Heart right ventricle (tissue), 16 donors: ENCODE measurements at regions not wholly inside any gene's neighbourhood (a gene's known extent, or its start where the extent isn't known, plus 50 kb on each side); places are given as distances from the start of the nearest gene placed in this dataset.

Source experiments
- ATAC-seq, 8 donors: fragments of 200-7000 bp; cut with Tn5 transposase; one replicate each; pipeline ENCODE4 v1.9.1; 2020; ENCODE audit warnings: mild to moderate bottlenecking in 8 of 8, moderate library complexity in 8 of 8, moderate number of reproducible peaks in 1 of 8
- DNase-seq, 2 donors: peaks; one replicate each; pipeline ENCODE4 v3.0.0-alpha.2; 2020
- H3K27ac ChIP-seq, 10 donors: fragments of 200-600 bp; sonication (generic) in 2 of 10; one replicate each; pipeline versions ENCODE4 v1.5.0 to v1.8.0; 2020 to 2022; ENCODE audit warnings: mild to moderate bottlenecking in 3 of 10
- H3K27me3 ChIP-seq, 7 donors: fragments of 200-600 bp; one replicate each; pipeline ENCODE4 v1.8.0; 2021 to 2022; ENCODE audit warnings: mild to moderate bottlenecking in 2 of 7
- H3K36me3 ChIP-seq, 9 donors: fragments of 200-600 bp; sonication (generic) in 1 of 9; one replicate each; pipeline versions ENCODE4 v1.5.0 to v1.8.0; 2020 to 2022; ENCODE audit warnings: mild to moderate bottlenecking in 2 of 9
- H3K4me1 ChIP-seq, 9 donors: fragments of 200-600 bp; sonication (generic) in 1 of 9; one replicate each; pipeline versions ENCODE4 v1.5.0 to v1.8.0; 2020 to 2022; ENCODE audit warnings: mild to moderate bottlenecking in 4 of 9
- H3K4me3 ChIP-seq, 10 donors: fragments of 200-600 bp; sonication (generic) in 2 of 10; one replicate each; pipeline versions ENCODE4 v1.5.0 to v1.8.0; 2020 to 2022; ENCODE audit warnings: mild to moderate bottlenecking in 7 of 10, moderate library complexity in 2 of 10
- H3K9me3 ChIP-seq, 11 donors: fragments of 200-600 bp in 10 of 11; sonication (generic) in 2 of 11; one replicate each; pipeline versions ENCODE4 v1.5.0 to v1.8.0; 2013 to 2022; ENCODE audit warnings: mild to moderate bottlenecking in 2 of 11, control low read depth in 1 of 11, moderate library complexity in 1 of 11
- WGBS, 2 donors: extraction: QIAGEN DNeasy Blood & Tissue Kit; methylation state at CpG; one replicate each; pipeline ENCODE4 v1.1.7; 2013; ENCODE audit warnings: inconsistent platforms in 1 of 2; 5-methylcytosine and 5-hydroxymethylcytosine counted together
- intact Hi-C, 10 donors: fragments of 100-400 bp; cut with DNase I; formaldehyde crosslinking; loops; one replicate each; pipeline versions ENCODE4 v1.11.1 to v1.14.2; 2022
- TF ChIP-seq, protein P1 (sequence below), 9 donors: fragments of 200-600 bp; sonication (generic) in 2 of 9; IDR thresholded peaks; one replicate each; pipeline versions ENCODE4 v1.5.0 to v1.8.0; 2021 to 2022; ENCODE audit warnings: antibody characterized with exemption in 9 of 9, mild to moderate bottlenecking in 5 of 9, moderate library complexity in 1 of 9
- donor health status: Arrhythmogenic right ventricular cardiomyopathy.
- donor health status: ischemic (EF 13 %, LVEDD 7.1; RV severe dilation, severe dysfunction).
- donor health status: healthy with polysubstance abuse.
- donor health status: DM: no; HTN: yes; CAD: no.
- donor health status: DM: no; HTN: no; CAD: no.
- donor health status: ischemic (EF 25% LVEDD 6.9; RV normal size, moderate dysfunction).
- donor health status: ischemic (EF 25% LVEDD 5.7; RV mildly dilated, moderate dysfunction).
- donor health status: healthy.
- donor health status: DM: yes; HTN: yes; CAD: no.
- donor health status: Ischemic cardiomyopathy.
- donor health status: ischemic (EF 35%, LVEDD 5.7; RV mildly dilated, moderate dysfunction).
- donor health status: nonischemic (EF 11% LVEDD 7.7; RV severe dilation, severe dysfunction).
- donor health status: DM: yes; HTN: yes; CAD: no.
- donor health status: PGD.
- donor health status: ischemic (EF 29% LVEDD 5.4; RV normal size, mild dysfunction).
- donor health status: nonischemic (EF 23%, LVEDD 6.1; RV moderate dilation, normal function).

DNA sequence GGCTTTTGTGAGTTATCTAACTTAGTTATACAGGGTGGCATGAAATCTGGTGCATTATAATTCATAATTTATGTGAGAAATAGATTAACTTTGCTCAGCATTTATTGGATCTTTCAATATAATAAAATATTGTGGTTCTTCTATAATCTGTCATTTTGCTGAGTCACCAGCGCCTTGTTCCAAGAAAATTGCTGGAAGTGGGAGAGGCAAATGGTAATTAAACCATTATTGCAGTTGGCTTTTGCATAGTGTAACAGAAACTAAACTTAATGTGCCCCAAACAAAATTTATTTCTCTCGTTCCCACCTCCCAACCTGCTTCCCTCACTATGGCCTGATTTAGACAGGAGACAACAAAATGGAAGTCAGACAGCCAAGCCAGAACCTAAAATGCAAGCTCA lies 146.3 kb downstream of the GALR1 start:
- no peaks in the 10 kb centered on the region for H3K4me1 ChIP-seq
- peaks cover 0 to 3% (median 0%) of the 10 kb centered on the region in 7 donors for H3K27me3 ChIP-seq
- H3K9me3 ChIP-seq = peaks cover 0 to 8% (median 0%) of the 10 kb centered on the region in 11 donors
- DNase-seq = no peak
- WGBS, 2 donors = 69 to 74% methylated on average over 2 of the region's 2 CpGs
- H3K4me3 ChIP-seq = no peak overlapping the region
- no peak for ATAC-seq
- TF ChIP-seq, protein P1, sequence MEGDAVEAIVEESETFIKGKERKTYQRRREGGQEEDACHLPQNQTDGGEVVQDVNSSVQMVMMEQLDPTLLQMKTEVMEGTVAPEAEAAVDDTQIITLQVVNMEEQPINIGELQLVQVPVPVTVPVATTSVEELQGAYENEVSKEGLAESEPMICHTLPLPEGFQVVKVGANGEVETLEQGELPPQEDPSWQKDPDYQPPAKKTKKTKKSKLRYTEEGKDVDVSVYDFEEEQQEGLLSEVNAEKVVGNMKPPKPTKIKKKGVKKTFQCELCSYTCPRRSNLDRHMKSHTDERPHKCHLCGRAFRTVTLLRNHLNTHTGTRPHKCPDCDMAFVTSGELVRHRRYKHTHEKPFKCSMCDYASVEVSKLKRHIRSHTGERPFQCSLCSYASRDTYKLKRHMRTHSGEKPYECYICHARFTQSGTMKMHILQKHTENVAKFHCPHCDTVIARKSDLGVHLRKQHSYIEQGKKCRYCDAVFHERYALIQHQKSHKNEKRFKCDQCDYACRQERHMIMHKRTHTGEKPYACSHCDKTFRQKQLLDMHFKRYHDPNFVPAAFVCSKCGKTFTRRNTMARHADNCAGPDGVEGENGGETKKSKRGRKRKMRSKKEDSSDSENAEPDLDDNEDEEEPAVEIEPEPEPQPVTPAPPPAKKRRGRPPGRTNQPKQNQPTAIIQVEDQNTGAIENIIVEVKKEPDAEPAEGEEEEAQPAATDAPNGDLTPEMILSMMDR (IDR thresholded peaks at IDR 0.05) = no peak
- H3K27ac ChIP-seq = no peak overlapping the region
- intact Hi-C loops = no loop called here
- no peaks in the 10 kb centered on the region for H3K36me3 ChIP-seq

DNA sequence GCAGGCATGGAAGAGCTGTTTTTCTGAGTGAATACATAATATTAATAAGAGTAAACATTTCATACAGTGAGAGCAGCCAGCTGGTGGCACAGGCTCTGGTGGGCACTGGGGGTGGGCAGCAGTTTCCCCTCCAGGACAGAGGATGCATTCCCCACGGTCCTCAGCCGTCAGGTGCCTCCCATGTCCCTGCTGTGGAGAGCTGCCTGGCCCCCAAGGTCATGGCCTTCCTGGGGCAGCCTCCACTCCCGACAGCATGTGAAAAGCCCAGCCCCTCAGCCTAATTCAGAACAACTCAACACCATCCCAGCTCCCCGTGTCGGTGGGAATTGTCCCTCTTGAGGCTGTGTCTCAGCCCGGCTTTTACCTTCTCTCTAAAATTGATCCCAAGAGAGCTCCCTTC lies 147.4 kb downstream of the GALR1 start:
- TF ChIP-seq, protein P1 (IDR thresholded peaks at IDR 0.05) = no peak
- WGBS, 2 donors = 65 to 68% methylated on average over 6 of the region's 6 CpGs
- ATAC-seq = no peak
- peaks cover 0 to 3% (median 0%) of the 10 kb centered on the region in 7 donors for H3K27me3 ChIP-seq
- no peaks in the 10 kb centered on the region for H3K36me3 ChIP-seq
- no peak overlapping the region for H3K4me3 ChIP-seq
- intact Hi-C loops = no loop called here
- DNase-seq = no peak
- no peak overlapping the region for H3K27ac ChIP-seq
- H3K4me1 ChIP-seq = no peaks in the 10 kb centered on the region
- H3K9me3 ChIP-seq = peaks cover 0 to 2% (median 0%) of the 10 kb centered on the region in 11 donors

DNA sequence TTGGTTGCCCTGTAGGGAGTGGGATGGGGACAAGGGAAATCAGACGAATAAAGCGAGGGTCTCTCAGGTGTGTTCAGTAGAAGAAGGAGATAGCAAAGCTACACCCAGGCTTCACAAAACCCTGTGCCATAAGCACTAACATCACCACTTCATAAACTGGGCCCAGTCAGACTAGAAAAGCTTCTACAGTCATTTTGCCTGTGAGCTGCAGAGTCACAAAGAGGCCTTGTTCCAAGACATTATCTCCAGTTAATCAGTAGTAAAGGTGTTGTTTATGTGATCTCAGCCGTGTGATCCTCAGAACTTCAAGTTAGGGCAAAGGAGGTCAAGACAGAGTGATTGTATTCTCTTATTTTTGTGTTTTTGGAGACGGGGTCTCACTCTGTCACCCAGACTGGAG lies 148.0 kb downstream of the GALR1 start:
- H3K36me3 ChIP-seq = no peaks in the 10 kb centered on the region
- peaks cover 0 to 3% (median 0%) of the 10 kb centered on the region in 7 donors for H3K27me3 ChIP-seq
- H3K4me3 ChIP-seq = no peak overlapping the region
- no peaks in the 10 kb centered on the region for H3K4me1 ChIP-seq
- H3K27ac ChIP-seq = no peak overlapping the region
- no peak for ATAC-seq
- TF ChIP-seq, protein P1 (IDR thresholded peaks at IDR 0.05) = no peak
- no peak for DNase-seq
- no peaks in the 10 kb centered on the region for H3K9me3 ChIP-seq
- intact Hi-C loops = no loop called here
- 61 to 72% methylated on average over 4 of the region's 4 CpGs for WGBS, 2 donors

DNA sequence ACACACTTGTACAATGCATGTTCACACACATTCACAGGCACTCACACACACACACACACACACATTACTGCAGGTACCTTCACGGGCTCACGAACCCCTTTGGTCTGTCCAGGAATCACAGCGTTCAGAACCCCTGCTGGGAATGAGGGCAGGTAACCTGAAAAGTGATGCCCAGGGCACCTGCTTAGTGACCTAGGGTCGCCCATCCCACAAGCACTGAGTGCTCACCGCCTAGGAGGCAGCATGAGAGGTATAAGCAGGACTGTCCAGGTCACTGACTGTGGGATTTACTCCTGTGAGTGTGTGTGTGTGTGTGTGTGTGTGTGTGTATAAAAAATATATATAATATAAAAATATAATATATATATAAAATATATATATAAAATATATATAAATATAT lies 150.9 kb downstream of the GALR1 start:
- no peaks in the 10 kb centered on the region for H3K4me1 ChIP-seq
- no peak overlapping the region for H3K4me3 ChIP-seq
- TF ChIP-seq, protein P1 (IDR thresholded peaks at IDR 0.05) = no peak
- WGBS, 2 donors = 82 to 90% methylated on average over 5 of the region's 5 CpGs
- intact Hi-C loops = no loop called here
- H3K36me3 ChIP-seq = no peaks in the 10 kb centered on the region
- H3K9me3 ChIP-seq = no peaks in the 10 kb centered on the region
- ATAC-seq = no peak
- DNase-seq = no peak
- peaks cover 0 to 3% (median 0%) of the 10 kb centered on the region in 7 donors for H3K27me3 ChIP-seq
- H3K27ac ChIP-seq = no peak overlapping the region
